SK-N-SH treated with all-trans-retinoic acid at 6 μM for 48 hours (cell line): ENCODE measurements at regions not wholly inside any gene's neighbourhood (a gene's known extent, or its start where the extent isn't known, plus 50 kb on each side); places are given as distances from the start of the nearest gene placed in this dataset.

Experiments
- ATAC-seq: fragments of 200-7000 bp; cut with Tn5 transposase; 3 replicates; pipeline ENCODE4 v1.9.1; 2020; ENCODE audit warnings: mild to moderate bottlenecking, moderate library complexity
- ARNTL ChIP-seq: fragments of 450-650 bp; formaldehyde crosslinking; IDR thresholded peaks from 2 replicates; pipeline ENCODE4 v1.5.0; 2020; ENCODE audit warnings: low read depth, mild to moderate bottlenecking, moderate library complexity, borderline replicate concordance
- BACH2 ChIP-seq: fragments of 250-450 bp; sonication (Bioruptor Pico); IDR thresholded peaks from 2 replicates; pipeline ENCODE4 v1.9.0; 2021; ENCODE audit warnings: mild to moderate bottlenecking, borderline replicate concordance
- CREB5 ChIP-seq: fragments of 250-450 bp; sonication (Bioruptor Pico); IDR thresholded peaks from 2 replicates; pipeline ENCODE4 v1.5.1; 2020; ENCODE audit warnings: low read depth, mild to moderate bottlenecking, moderate library complexity
- CSDC2 ChIP-seq: fragments of 250-450 bp; sonication (Bioruptor Pico); IDR thresholded peaks from 2 replicates; pipeline ENCODE4 v1.5.0; 2020; ENCODE audit warnings: mild to moderate bottlenecking, moderate library complexity
- CSRNP3 ChIP-seq: fragments of 250-450 bp; sonication (Bioruptor Pico); IDR thresholded peaks from 2 replicates; pipeline ENCODE4 v1.5.1; 2021; ENCODE audit warnings: mild to moderate bottlenecking, moderate library complexity
- ESRRG ChIP-seq: fragments of 250-450 bp; sonication (Bioruptor Pico); IDR thresholded peaks from 2 replicates; pipeline ENCODE4 v1.6.1; 2021; ENCODE audit warnings: mild to moderate bottlenecking
- GLIS3 ChIP-seq: fragments of 250-450 bp; sonication (Bioruptor Pico); IDR thresholded peaks from 2 replicates; pipeline ENCODE4 v1.5.0; 2020; ENCODE audit warnings: mild to moderate bottlenecking, moderate library complexity
- ISL1 ChIP-seq: fragments of 250-450 bp; sonication (Bioruptor Pico); IDR thresholded peaks from 2 replicates; pipeline ENCODE4 v2.1.2; 2022; ENCODE audit warnings: mild to moderate bottlenecking, moderate library complexity
- OSR1 ChIP-seq: fragments of 250-450 bp; sonication (Bioruptor Pico); IDR thresholded peaks from 2 replicates; pipeline ENCODE4 v1.8.0; 2022; ENCODE audit warnings: moderate library complexity, mild to moderate bottlenecking, inconsistent platforms
- PATZ1 ChIP-seq: fragments of 250-450 bp; sonication (Bioruptor Pico); IDR thresholded peaks from 2 replicates; pipeline ENCODE4 v1.8.0; 2020; ENCODE audit warnings: mild to moderate bottlenecking, moderate library complexity, borderline replicate concordance
- POU6F1 ChIP-seq: fragments of 250-450 bp; sonication (Bioruptor Pico); IDR thresholded peaks from 2 replicates; pipeline ENCODE4 v1.8.0; 2021; ENCODE audit warnings: low read depth, mild to moderate bottlenecking, moderate library complexity, borderline replicate concordance
- PPARA ChIP-seq: fragments of 250-450 bp; sonication (Bioruptor Pico); IDR thresholded peaks from 2 replicates; pipeline ENCODE4 v1.5.0; 2020; ENCODE audit warnings: mild to moderate bottlenecking, borderline replicate concordance
- RARB ChIP-seq: fragments of 250-450 bp; sonication (Bioruptor Pico); IDR thresholded peaks from 2 replicates; pipeline ENCODE4 v1.8.0; 2021; ENCODE audit warnings: mild to moderate bottlenecking, moderate library complexity
- SNAI2 ChIP-seq: fragments of 250-450 bp; sonication (Bioruptor Pico); IDR thresholded peaks from 2 replicates; pipeline ENCODE4 v1.5.0; 2020; ENCODE audit warnings: mild to moderate bottlenecking, moderate library complexity
- TCF4 ChIP-seq: fragments of 250-450 bp; sonication (Bioruptor Pico); IDR thresholded peaks from 2 replicates; pipeline ENCODE4 v1.8.0; 2021; ENCODE audit warnings: mild to moderate bottlenecking, moderate library complexity, borderline replicate concordance
- TOX ChIP-seq: fragments of 250-450 bp; sonication (Bioruptor Pico); IDR thresholded peaks from 2 replicates; pipeline ENCODE4 v1.8.0; 2021; ENCODE audit warnings: mild to moderate bottlenecking, moderate library complexity, borderline replicate concordance
- TSHZ2 ChIP-seq: fragments of 250-450 bp; sonication (Bioruptor Pico); IDR thresholded peaks from 2 replicates; pipeline ENCODE4 v1.5.0; 2020; ENCODE audit warnings: mild to moderate bottlenecking, moderate library complexity
- ZC3H10 ChIP-seq: fragments of 250-450 bp; sonication (Bioruptor Pico); IDR thresholded peaks from 2 replicates; pipeline ENCODE4 v1.5.1; 2021; ENCODE audit warnings: mild to moderate bottlenecking, moderate library complexity
- ZFP3 ChIP-seq: fragments of 250-450 bp; sonication (Bioruptor Pico); IDR thresholded peaks from 2 replicates; pipeline ENCODE4 v1.5.0; 2020; ENCODE audit warnings: mild to moderate bottlenecking, moderate library complexity
- ZFP30 ChIP-seq: fragments of 450-650 bp; formaldehyde crosslinking; IDR thresholded peaks from 2 replicates; pipeline ENCODE4 v1.5.0; 2022; ENCODE audit warnings: mild to moderate bottlenecking, moderate library complexity
- ZNF565 ChIP-seq: fragments of 450-650 bp; formaldehyde crosslinking; conservative IDR thresholded peaks from 2 replicates; pipeline ENCODE4 v1.5.0; 2020; ENCODE audit warnings: low read depth, mild to moderate bottlenecking, moderate library complexity
- ZNF70 ChIP-seq: fragments of 450-650 bp; formaldehyde crosslinking; IDR thresholded peaks from 2 replicates; pipeline ENCODE4 v1.5.0; 2020; ENCODE audit warnings: mild to moderate bottlenecking, moderate library complexity
- ZNF8 ChIP-seq: fragments of 450-650 bp; formaldehyde crosslinking; IDR thresholded peaks from 2 replicates; pipeline ENCODE4 v1.5.0; 2020; ENCODE audit warnings: mild to moderate bottlenecking, moderate library complexity

- no peak for ATAC-seq
- TF ChIP-seq TOX (CRISPR knock-in tag) (no peak), ESRRG (no peak), PATZ1 (CRISPR knock-in tag) (no peak), ISL1 (no peak), GLIS3 (CRISPR knock-in tag) (no peak), ZFP30 (CRISPR knock-in tag) (no peak), POU6F1 (no peak), ZFP3 (CRISPR knock-in tag) (no peak), ARNTL (CRISPR knock-in tag) (no peak), SNAI2 (CRISPR knock-in tag) (no peak), RARB (CRISPR knock-in tag) (no peak), CSRNP3 (CRISPR knock-in tag) (no peak), CREB5 (no peak), ZC3H10 (CRISPR knock-in tag) (no peak), ZNF70 (CRISPR knock-in tag) (no peak), OSR1 (CRISPR knock-in tag) (no peak), ZNF8 (CRISPR knock-in tag) (no peak), BACH2 (CRISPR knock-in tag) (no peak)
Measured at GRCh38 chr6:19052219-19052618, 665.1 kb downstream of the RNF144B start.

- TF ChIP-seq TCF4 (CRISPR knock-in tag) (no peak), ARNTL (CRISPR knock-in tag) (no peak), ZFP3 (CRISPR knock-in tag) (no peak), ESRRG (no peak), CSDC2 (CRISPR knock-in tag) (no peak), SNAI2 (CRISPR knock-in tag) (no peak)
- no peak for ATAC-seq
Measured at GRCh38 chr6:19059102-19059501, 672.0 kb downstream of the RNF144B start.

- ATAC-seq = no peak
Measured at GRCh38 chr6:19067165-19067564, 680.0 kb downstream of the RNF144B start.

More at GRCh38 chr6:19067165-19067564, 680.0 kb downstream of the RNF144B start:
- TF ChIP-seq PATZ1 (CRISPR knock-in tag) (no peak), TSHZ2 (CRISPR knock-in tag) (no peak), GLIS3 (CRISPR knock-in tag) (no peak), ARNTL (CRISPR knock-in tag) (no peak), PPARA (no peak), ZNF565 (CRISPR knock-in tag) (no peak)
- TF ChIP-seq, all 23 proteins: peak for 0
